Upper lobe of left lung (tissue), 4 donors: ENCODE measurements at regions not wholly inside any gene's neighbourhood (a gene's known extent, or its start where the extent isn't known, plus 50 kb on each side); places are given as distances from the start of the nearest gene placed in this dataset.

Experiments used
- CTCF ChIP-seq, 6 experiments: fragments of 450-650 bp in 4 of 6; fragments of 200-600 bp in 2 of 6; sonication (generic) in 2 of 6; IDR thresholded peaks; one replicate each; pipeline ENCODE4 v1.5.1; 2016 to 2019; ENCODE audit warnings: antibody characterized with exemption in 6 of 6
- EP300 ChIP-seq, 4 donors: sonication (generic); formaldehyde crosslinking; IDR thresholded peaks; one replicate each; pipeline ENCODE4 v1.5.1; 2017; ENCODE audit warnings: antibody characterized with exemption in 4 of 4, control low read depth in 2 of 4
- POLR2A ChIP-seq, 4 donors: fragments of 450-650 bp; IDR thresholded peaks; one replicate each; pipeline ENCODE4 v1.5.1; 2016 to 2017; ENCODE audit warnings: antibody characterized with exemption in 4 of 4, mild to moderate bottlenecking in 2 of 4
- POLR2AphosphoS5 ChIP-seq, 2 donors: sonication (generic); formaldehyde crosslinking; IDR thresholded peaks; one replicate each; pipeline ENCODE4 v1.5.1; 2017; ENCODE audit warnings: antibody characterized with exemption in 2 of 2

- TF ChIP-seq CTCF (IDR thresholded peaks at IDR 0.05) = no peak
- TF ChIP-seq POLR2A (IDR thresholded peaks at IDR 0.05) = no peak
- no peak for TF ChIP-seq EP300 (IDR thresholded peaks at IDR 0.05)
- TF ChIP-seq POLR2AphosphoS5 (IDR thresholded peaks at IDR 0.05) = no peak
Measured at GRCh38 chr16:17038415-17038814, 432.3 kb downstream of the XYLT1 start.
